ENCODE measurements at regions not wholly inside any gene's neighbourhood (a gene's known extent, or its start where the extent isn't known, plus 50 kb on each side); places are given as distances from the start of the nearest gene placed in this dataset.
A peak's percentile ranks its signal among the peaks of the same experiment; 100 is the strongest.

- no peaks in the 10 kb centered on the region for H3K36me3 Mint-ChIP-seq (ENCODE audit: insufficient read depth)
- H3K27ac Mint-ChIP-seq = no peak overlapping the region
- DNase-seq (ENCODE audit: low spot score, unreplicated experiment) = no peak
- TF ChIP-seq CTCF (IDR thresholded peaks at IDR 0.05; ENCODE audit: unreplicated experiment) = no peak
- no peaks in the 10 kb centered on the region for H3K27me3 Mint-ChIP-seq
- H3K4me1 Mint-ChIP-seq (ENCODE audit: low read depth) = peaks cover under 1% of the 10 kb centered on the region
- no peak overlapping the region for H3K4me3 Mint-ChIP-seq (ENCODE audit: low read depth)
- H3K9me3 Mint-ChIP-seq (ENCODE audit: low read depth) = peaks cover under 1% of the 10 kb centered on the region
Measured at GRCh38 chr21:22554690-22555316, 1556.6 kb downstream of the NCAM2 start.

- Mint-ChIP-seq H3K9me3 (ENCODE audit: low read depth) (peaks cover 7% of the 10 kb centered on the region), H3K36me3 (ENCODE audit: insufficient read depth) (no peaks in the 10 kb centered on the region), H3K27me3 (no peaks in the 10 kb centered on the region), H3K4me3 (ENCODE audit: low read depth) (no peak overlapping the region), H3K4me1 (ENCODE audit: low read depth) (no peaks in the 10 kb centered on the region), H3K27ac (no peak overlapping the region)
- TF ChIP-seq CTCF (IDR thresholded peaks at IDR 0.05; ENCODE audit: unreplicated experiment) = no peak
- no peak for DNase-seq (ENCODE audit: low spot score, unreplicated experiment)
Measured at GRCh38 chr21:22556829-22557228, 1558.6 kb downstream of the NCAM2 start.

GRCh38 chr21:22561946-22562345 lies 1563.7 kb downstream of the NCAM2 start:
- no peak for DNase-seq (ENCODE audit: low spot score, unreplicated experiment)
- Mint-ChIP-seq H3K9me3 (ENCODE audit: low read depth) (peaks cover 7% of the 10 kb centered on the region), H3K4me1 (ENCODE audit: low read depth) (peaks cover 2% of the 10 kb centered on the region), H3K27ac (no peak overlapping the region), H3K36me3 (ENCODE audit: insufficient read depth) (no peaks in the 10 kb centered on the region), H3K27me3 (no peaks in the 10 kb centered on the region), H3K4me3 (ENCODE audit: low read depth) (no peak overlapping the region)
- no peak for TF ChIP-seq CTCF (IDR thresholded peaks at IDR 0.05; ENCODE audit: unreplicated experiment)

- Mint-ChIP-seq H3K27ac (no peak overlapping the region), H3K27me3 (no peaks in the 10 kb centered on the region), H3K4me1 (ENCODE audit: low read depth) (peaks cover 8% of the 10 kb centered on the region), H3K36me3 (ENCODE audit: insufficient read depth) (no peaks in the 10 kb centered on the region), H3K4me3 (ENCODE audit: low read depth) (no peak overlapping the region), H3K9me3 (ENCODE audit: low read depth) (peaks cover 3% of the 10 kb centered on the region)
- TF ChIP-seq CTCF (IDR thresholded peaks at IDR 0.05; ENCODE audit: unreplicated experiment) = no peak
- DNase-seq (ENCODE audit: low spot score, unreplicated experiment) = no peak
Measured at GRCh38 chr21:22573834-22574233, 1575.6 kb downstream of the NCAM2 start.

- Mint-ChIP-seq H3K36me3 (ENCODE audit: insufficient read depth) (no peaks in the 10 kb centered on the region), H3K4me3 (ENCODE audit: low read depth) (peak overlapping the region; percentile 57), H3K4me1 (ENCODE audit: low read depth) (peaks cover 4% of the 10 kb centered on the region), H3K27ac (peak overlapping the region; percentile 67), H3K9me3 (ENCODE audit: low read depth) (no peaks in the 10 kb centered on the region), H3K27me3 (no peaks in the 10 kb centered on the region)
- DNase-seq (ENCODE audit: low spot score, unreplicated experiment) = no peak
- TF ChIP-seq CTCF (IDR thresholded peaks at IDR 0.05; ENCODE audit: unreplicated experiment) = peak; percentile 77
Measured at GRCh38 chr21:22575165-22575584, 1577.0 kb downstream of the NCAM2 start.

All from progenitor cell of endocrine pancreas (in vitro differentiated cells).